AG10803 (cell line): ENCODE measurements at regions not wholly inside any gene's neighbourhood (a gene's known extent, or its start where the extent isn't known, plus 50 kb on each side); places are given as distances from the start of the nearest gene placed in this dataset.

ENCODE experiments used
- DNase-seq: peaks from one replicate; pipeline ENCODE4 v3.0.0; 2010; ENCODE audit warnings: low read depth
- H3K4me3 ChIP-seq: 2 replicates; pipeline ENCODE4 v1.5.1; 2011; ENCODE audit warnings: mild to moderate bottlenecking, low read length, control low read depth
- TF ChIP-seq, protein P1 (sequence below): conservative IDR thresholded peaks from 2 replicates; pipeline ENCODE4 v1.5.1; 2011; ENCODE audit warnings: mild to moderate bottlenecking, low read length, control low read depth, inconsistent platforms

DNA sequence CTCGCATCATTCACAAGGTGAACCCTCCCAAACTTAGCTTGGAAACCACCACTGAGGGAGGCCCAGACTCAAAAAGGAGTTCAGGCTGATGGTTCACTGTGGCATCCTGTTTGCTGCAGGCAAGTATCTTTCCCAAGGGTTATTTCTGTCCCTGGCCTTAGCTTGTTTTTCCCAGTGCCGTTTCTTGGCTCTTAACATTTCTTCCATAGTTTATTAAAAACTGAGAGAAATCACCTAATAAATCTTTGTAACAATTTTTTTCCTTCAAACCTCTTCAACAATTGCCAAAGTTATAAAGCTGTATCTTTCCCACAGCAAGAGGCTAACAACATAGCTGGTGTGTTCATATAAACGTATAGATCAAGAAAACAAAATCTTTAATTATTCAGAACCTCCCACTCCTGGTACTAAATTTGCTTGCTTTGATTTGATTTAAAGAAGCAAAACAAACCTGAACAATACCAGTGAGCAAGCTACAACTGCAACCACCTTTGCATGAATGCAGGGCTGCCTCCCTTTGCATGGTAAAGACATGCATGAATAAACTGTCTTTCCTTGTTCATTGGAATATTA lies 234.9 kb upstream of the STT3B start:
- no peak overlapping the region for H3K4me3 ChIP-seq
- no peak for DNase-seq
- TF ChIP-seq, protein P1, sequence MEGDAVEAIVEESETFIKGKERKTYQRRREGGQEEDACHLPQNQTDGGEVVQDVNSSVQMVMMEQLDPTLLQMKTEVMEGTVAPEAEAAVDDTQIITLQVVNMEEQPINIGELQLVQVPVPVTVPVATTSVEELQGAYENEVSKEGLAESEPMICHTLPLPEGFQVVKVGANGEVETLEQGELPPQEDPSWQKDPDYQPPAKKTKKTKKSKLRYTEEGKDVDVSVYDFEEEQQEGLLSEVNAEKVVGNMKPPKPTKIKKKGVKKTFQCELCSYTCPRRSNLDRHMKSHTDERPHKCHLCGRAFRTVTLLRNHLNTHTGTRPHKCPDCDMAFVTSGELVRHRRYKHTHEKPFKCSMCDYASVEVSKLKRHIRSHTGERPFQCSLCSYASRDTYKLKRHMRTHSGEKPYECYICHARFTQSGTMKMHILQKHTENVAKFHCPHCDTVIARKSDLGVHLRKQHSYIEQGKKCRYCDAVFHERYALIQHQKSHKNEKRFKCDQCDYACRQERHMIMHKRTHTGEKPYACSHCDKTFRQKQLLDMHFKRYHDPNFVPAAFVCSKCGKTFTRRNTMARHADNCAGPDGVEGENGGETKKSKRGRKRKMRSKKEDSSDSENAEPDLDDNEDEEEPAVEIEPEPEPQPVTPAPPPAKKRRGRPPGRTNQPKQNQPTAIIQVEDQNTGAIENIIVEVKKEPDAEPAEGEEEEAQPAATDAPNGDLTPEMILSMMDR = no peak

DNA sequence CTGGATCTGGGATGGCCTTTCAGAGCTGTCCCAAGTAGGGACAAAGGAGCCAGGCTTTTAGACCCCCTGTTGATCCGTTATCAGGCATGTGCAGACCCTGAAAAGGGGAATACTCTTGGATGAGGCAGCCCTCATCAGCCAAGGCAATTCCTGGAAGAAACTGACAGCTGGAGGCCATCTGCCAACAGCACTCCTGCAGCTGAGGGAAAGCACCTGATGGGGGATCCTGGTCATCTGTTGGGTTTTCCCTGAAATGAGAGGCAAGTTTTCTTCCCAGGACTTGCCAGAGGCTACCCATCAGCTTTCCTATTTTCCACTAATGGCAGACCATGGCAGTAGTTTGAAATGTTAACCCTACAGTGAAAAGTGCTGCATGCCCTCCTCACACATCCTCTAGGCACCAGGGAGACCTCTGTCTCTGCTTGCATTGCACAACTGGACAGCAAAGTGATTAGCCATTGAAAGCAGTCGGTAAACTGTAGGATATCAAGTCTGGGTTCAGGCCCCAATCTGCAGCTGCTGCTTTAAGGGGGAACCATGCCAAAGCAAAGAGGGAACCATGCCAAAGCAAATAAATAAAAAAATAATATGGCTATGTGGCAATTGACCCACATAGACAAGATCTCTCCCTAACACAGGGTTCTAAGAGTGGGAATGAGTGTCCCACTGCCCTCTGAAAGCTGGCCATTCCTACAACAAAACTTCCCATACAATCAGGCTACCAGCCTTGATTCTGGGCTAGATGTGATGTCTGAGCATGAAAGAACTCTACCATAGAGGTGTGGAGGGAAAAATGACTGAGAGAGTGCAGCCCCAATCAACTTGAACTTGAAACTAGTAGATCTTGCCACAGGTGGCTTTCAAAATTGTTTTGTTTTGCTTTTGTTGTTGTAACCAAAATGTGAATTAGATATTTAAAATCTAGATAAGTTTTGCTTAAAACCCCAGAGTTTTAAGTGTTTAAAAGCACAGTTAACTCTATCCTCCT lies 232.0 kb upstream of the STT3B start:
- no peak for DNase-seq
- TF ChIP-seq, protein P1 = no peak
- no peak overlapping the region for H3K4me3 ChIP-seq

DNA sequence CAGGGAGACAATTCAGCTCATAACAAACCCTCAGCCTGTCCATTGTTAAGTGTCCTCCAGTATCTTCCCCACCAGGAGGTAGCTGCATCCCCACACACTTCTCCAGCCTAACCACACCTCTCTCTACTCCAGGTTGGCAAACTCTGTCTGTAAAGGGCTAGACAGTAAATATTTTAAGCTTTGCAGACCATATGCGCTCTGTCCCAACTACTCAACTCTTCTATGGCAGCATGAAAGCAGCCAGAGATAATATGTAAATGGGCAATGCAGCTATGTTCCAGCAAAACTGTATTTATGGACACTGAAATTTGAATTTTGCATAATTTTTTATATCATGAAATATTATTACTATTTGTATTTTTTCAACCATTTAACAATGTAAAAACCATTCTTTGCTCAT lies 230.4 kb upstream of the STT3B start:
- no peak for DNase-seq
- TF ChIP-seq, protein P1 = no peak
- H3K4me3 ChIP-seq = no peak overlapping the region

DNA sequence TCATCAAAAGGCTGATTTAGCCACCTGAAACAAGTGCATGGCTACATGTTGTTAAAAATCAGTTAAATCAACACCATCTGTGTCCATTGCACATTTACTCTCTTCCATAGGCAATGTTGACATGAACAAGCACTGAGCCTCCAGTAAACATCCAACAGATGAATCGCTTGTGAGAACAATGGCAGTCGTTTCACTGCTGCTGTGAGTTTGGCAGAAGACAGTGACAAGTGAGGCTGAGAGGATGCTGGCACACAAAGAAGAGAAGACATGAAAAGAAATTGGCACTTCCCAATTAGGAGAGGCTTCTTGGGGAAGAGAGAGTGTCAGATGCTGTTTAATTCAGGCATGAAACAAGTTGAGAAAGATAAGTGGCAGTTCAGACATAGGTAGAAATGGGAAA lies 227.4 kb upstream of the STT3B start:
- TF ChIP-seq, protein P1 = no peak
- H3K4me3 ChIP-seq = no peak overlapping the region
- DNase-seq = no peak

DNA sequence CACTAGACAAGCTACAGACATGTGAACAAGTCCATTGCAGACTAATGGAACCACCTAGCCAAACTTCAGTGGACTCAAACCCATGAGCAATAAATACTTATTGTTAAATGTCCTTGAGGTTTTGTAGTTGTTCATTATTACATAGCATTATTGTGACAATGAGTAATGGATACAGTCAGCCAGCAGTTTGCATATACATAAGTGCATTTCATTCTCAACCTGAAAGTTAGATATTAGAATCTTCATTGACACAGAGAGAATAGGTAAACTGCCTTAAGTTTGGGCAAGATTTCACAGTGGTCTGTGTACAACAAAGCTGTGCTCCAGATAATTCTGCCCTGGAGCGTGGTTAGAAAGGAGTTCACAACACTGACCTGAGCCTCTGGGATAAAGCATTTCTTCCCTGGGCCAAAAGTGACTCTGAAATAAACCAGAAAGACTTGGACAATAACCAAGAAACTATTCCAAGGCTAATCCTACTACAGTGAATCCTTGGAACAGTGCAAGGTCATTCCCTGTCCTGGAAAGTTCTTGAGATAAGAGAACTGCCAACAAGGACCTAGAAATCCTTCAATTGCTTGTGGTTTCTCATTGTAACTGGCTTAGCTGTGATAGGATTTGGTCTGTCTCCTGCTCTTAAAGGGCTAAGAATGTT lies 225.5 kb upstream of the STT3B start:
- TF ChIP-seq, protein P1 = no peak
- DNase-seq = no peak
- H3K4me3 ChIP-seq = no peak overlapping the region

DNA sequence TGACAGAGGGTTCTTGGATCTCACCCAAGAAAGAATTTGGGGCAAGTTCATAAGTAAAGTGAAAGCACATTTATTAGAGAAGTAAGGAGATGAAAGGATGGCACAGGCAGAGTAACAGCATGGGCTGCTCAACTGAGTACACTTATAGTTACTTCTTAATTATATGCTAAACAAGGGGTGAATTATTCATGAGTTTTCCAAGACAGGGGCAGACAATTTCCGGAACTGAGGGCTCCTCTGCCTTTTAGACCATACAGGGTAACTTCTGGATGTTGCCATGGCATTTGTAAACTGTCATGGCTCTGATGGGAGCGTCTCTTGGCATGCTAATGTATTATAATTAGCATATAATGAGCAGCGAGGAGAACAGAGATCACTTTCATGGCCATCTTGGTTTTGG lies 221.2 kb upstream of the STT3B start:
- H3K4me3 ChIP-seq = no peak overlapping the region
- TF ChIP-seq, protein P1 = no peak
- DNase-seq = no peak
